IMR-90 (cell line): ENCODE measurements at regions not wholly inside any gene's neighbourhood (a gene's known extent, or its start where the extent isn't known, plus 50 kb on each side); places are given as distances from the start of the nearest gene placed in this dataset.

Source experiments
- ATAC-seq: fragments of 200-7000 bp; cut with Tn5 transposase; 2 replicates; pipeline ENCODE4 v1.9.1; 2020; ENCODE audit warnings: low read depth, mild to moderate bottlenecking, moderate library complexity
- BruUV-seq: library from RNA; stranded (reverse); fragments of 400-500 nt; replicated peaks from 2 replicates; lab custom pipeline; 2021; lab: Mats Ljungman, UMichigan
- CTCF ChIA-PET: fragments of 300-600 bp; formaldehyde crosslinking; extraction: SDS; loops from one replicate; lab custom pipeline; 2021; ENCODE audit warnings: antibody characterized with exemption; lab: Yijun Ruan, JAX
- POLR2A ChIA-PET: fragments of 300-600 bp; sonication (Branson Sonifier 250); formaldehyde crosslinking; loops from one replicate; lab custom pipeline; 2022; ENCODE audit warnings: antibody characterized with exemption; ENCODE audit not compliant: unreplicated experiment; lab: Charles Lee
- DNase-seq: peaks from one replicate; pipeline ENCODE4 v3.0.0; 2013
- H2AFZ ChIP-seq: replicated peaks from 2 replicates; pipeline ENCODE3; 2013; ENCODE audit warnings: low read length, mild to moderate bottlenecking; ENCODE audit not compliant: poor library complexity
- H2AK5ac ChIP-seq: 2 replicates; pipeline ENCODE4 v1.6.1; 2013; ENCODE audit warnings: low read depth, low read length, inconsistent platforms
- H2AK9ac ChIP-seq: replicated peaks from 2 replicates; pipeline ENCODE3; 2013; ENCODE audit warnings: mild to moderate bottlenecking, low read depth, low read length, moderate library complexity; ENCODE audit not compliant: poor library complexity
- H2BK120ac ChIP-seq: 2 replicates; pipeline ENCODE4 v1.6.1; 2013; ENCODE audit warnings: low read depth, low read length, inconsistent platforms
- H2BK15ac ChIP-seq: 3 replicates; pipeline ENCODE4 v1.6.1; 2013; ENCODE audit warnings: low read depth, low read length, inconsistent platforms
- H2BK20ac ChIP-seq: 2 replicates; pipeline ENCODE4 v1.6.1; 2013; ENCODE audit warnings: low read depth, mild to moderate bottlenecking, inconsistent platforms, low read length, moderate library complexity
- H2BK5ac ChIP-seq: 2 replicates; pipeline ENCODE4 v1.6.1; 2013; ENCODE audit warnings: mild to moderate bottlenecking, low read depth, low read length, inconsistent platforms; ENCODE audit not compliant: poor library complexity, severe bottlenecking
- H3K14ac ChIP-seq: replicated peaks from 2 replicates; pipeline ENCODE4 v1.6.1; 2013; ENCODE audit warnings: low read depth, low read length, inconsistent platforms
- H3K18ac ChIP-seq: 2 replicates; pipeline ENCODE4 v1.6.1; 2013; ENCODE audit warnings: low read depth, low read length, control low read depth
- H3K23ac ChIP-seq: 2 replicates; pipeline ENCODE4 v1.6.1; 2013; ENCODE audit warnings: low read depth, low read length, inconsistent platforms
- H3K27ac ChIP-seq: 2 replicates; pipeline ENCODE4 v1.5.1; 2013; ENCODE audit warnings: mild to moderate bottlenecking, control low read depth, low read length; ENCODE audit not compliant: insufficient read depth
- H3K27me3 ChIP-seq: 2 replicates; pipeline ENCODE4 v1.6.1; 2013; ENCODE audit warnings: low read length; ENCODE audit not compliant: control insufficient read depth, insufficient read depth
- H3K36me3 ChIP-seq: 2 replicates; pipeline ENCODE4 v1.6.1; 2013; ENCODE audit warnings: low read length, mixed read lengths; ENCODE audit not compliant: control insufficient read depth, insufficient read depth
- H3K4ac ChIP-seq: 2 replicates; pipeline ENCODE4 v1.6.1; 2013; ENCODE audit warnings: low read depth, low read length, inconsistent platforms
- H3K4me1 ChIP-seq: 2 replicates; pipeline ENCODE4 v1.6.1; 2013; ENCODE audit warnings: low read length, mixed read lengths; ENCODE audit not compliant: control insufficient read depth, insufficient read depth
- H3K4me2 ChIP-seq: 2 replicates; pipeline ENCODE4 v1.6.1; 2013; ENCODE audit warnings: low read depth, mild to moderate bottlenecking, control low read depth, low read length, moderate library complexity
- H3K4me3 ChIP-seq: 2 replicates; pipeline ENCODE4 v1.5.1; 2013; ENCODE audit warnings: low read depth, mild to moderate bottlenecking, control low read depth, low read length, moderate library complexity; ENCODE audit not compliant: insufficient read depth
- H3K56ac ChIP-seq: 2 replicates; pipeline ENCODE4 v1.6.1; 2013; ENCODE audit warnings: low read length, inconsistent platforms; ENCODE audit not compliant: insufficient read depth; ENCODE audit errors: extremely low read depth
- H3K79me1 ChIP-seq, 2 experiments: 2 replicates each; pipeline ENCODE4 v1.6.1; 2013; ENCODE audit warnings: low read length in 2 of 2, inconsistent platforms in 1 of 2, low read depth in 1 of 2
- H3K9ac ChIP-seq: 2 replicates; pipeline ENCODE4 v1.6.1; 2013; ENCODE audit warnings: low read depth, low read length, control low read depth
- H3K9me1 ChIP-seq: 2 replicates; pipeline ENCODE4 v1.6.1; 2013; ENCODE audit warnings: low read length, inconsistent platforms; ENCODE audit not compliant: insufficient read depth
- H3K9me3 ChIP-seq: 2 replicates; pipeline ENCODE4 v1.6.1; 2013; ENCODE audit warnings: low read length; ENCODE audit not compliant: control insufficient read depth, insufficient read depth
- H4K20me1 ChIP-seq: 2 replicates; pipeline ENCODE4 v1.6.1; 2013; ENCODE audit warnings: low read length, inconsistent platforms; ENCODE audit not compliant: insufficient read depth
- H4K5ac ChIP-seq: 2 replicates; pipeline ENCODE4 v1.6.1; 2013; ENCODE audit warnings: mild to moderate bottlenecking, low read depth, low read length, control low read depth
- H4K8ac ChIP-seq, 2 experiments: 2 replicates each; pipeline ENCODE4 v1.6.1; 2013; ENCODE audit warnings: low read depth in 2 of 2, low read length in 2 of 2, control low read depth in 1 of 2, inconsistent platforms in 1 of 2
- H4K91ac ChIP-seq: 2 replicates; pipeline ENCODE4 v1.6.1; 2013; ENCODE audit warnings: low read depth, low read length, inconsistent platforms; ENCODE audit not compliant: insufficient read depth
- BHLHE40 ChIP-seq: fragments of 150-350 bp; IDR thresholded peaks from 2 replicates; pipeline ENCODE4 v1.6.1; 2016; ENCODE audit warnings: mild to moderate bottlenecking, low read depth, low read length
- CEBPB ChIP-seq: IDR thresholded peaks from 2 replicates; pipeline ENCODE4 v1.6.1; 2012; ENCODE audit warnings: low read depth, low read length, improper control_type of control experiment
- CHD1 ChIP-seq: IDR thresholded peaks from 2 replicates; pipeline ENCODE4 v1.6.1; 2012; ENCODE audit warnings: low read depth, low read length, improper control_type of control experiment
- ELK1 ChIP-seq: fragments of 150-350 bp; IDR thresholded peaks from 2 replicates; pipeline ENCODE4 v1.6.1; 2016; ENCODE audit warnings: low read depth, mild to moderate bottlenecking, low read length, moderate library complexity, borderline replicate concordance
- FOS ChIP-seq: fragments of 150-350 bp; IDR thresholded peaks from 2 replicates; pipeline ENCODE4 v1.6.1; 2016; ENCODE audit warnings: low read depth, low read length
- MAFK ChIP-seq: IDR thresholded peaks from 2 replicates; pipeline ENCODE4 v1.6.1; 2012; ENCODE audit warnings: low read depth, low read length, improper control_type of control experiment
- MAZ ChIP-seq: IDR thresholded peaks from 2 replicates; pipeline ENCODE4 v1.6.1; 2012; ENCODE audit warnings: low read depth, mild to moderate bottlenecking, low read length, improper control_type of control experiment, moderate library complexity, borderline replicate concordance
- MXI1 ChIP-seq: IDR thresholded peaks from 2 replicates; pipeline ENCODE4 v1.6.1; 2012; ENCODE audit warnings: low read depth, mild to moderate bottlenecking, low read length, moderate library complexity, borderline replicate concordance
- NFE2L2 ChIP-seq: fragments of 150-350 bp; IDR thresholded peaks from 2 replicates; pipeline ENCODE4 v1.6.1; 2016; ENCODE audit warnings: low read depth, mild to moderate bottlenecking, low read length
- RAD21 ChIP-seq: IDR thresholded peaks from 2 replicates; pipeline ENCODE4 v1.6.1; 2012; ENCODE audit warnings: low read length, improper control_type of control experiment
- RCOR1 ChIP-seq: IDR thresholded peaks from 2 replicates; pipeline ENCODE4 v1.6.1; 2012; ENCODE audit warnings: mild to moderate bottlenecking, low read length, improper control_type of control experiment; ENCODE audit not compliant: insufficient replicate concordance
- SMC3 ChIP-seq: fragments of 150-350 bp; IDR thresholded peaks from 2 replicates; pipeline ENCODE4 v1.6.1; 2016; ENCODE audit warnings: low read depth, mild to moderate bottlenecking, antibody characterized with exemption, low read length, moderate library complexity
- USF2 ChIP-seq: fragments of 150-350 bp; IDR thresholded peaks from 2 replicates; pipeline ENCODE4 v1.6.1; 2017; ENCODE audit warnings: mild to moderate bottlenecking, antibody characterized with exemption, low read length, low read depth
- WGBS, 2 experiments: methylation state at CpG; one replicate each; pipeline versions ENCODE4 v1.1.5 to v1.1.7; 2013; ENCODE audit warnings: missing lambda C conversion rate in 2 of 2; ENCODE audit not compliant: insufficient read length in 1 of 2; ENCODE audit errors: extremely low coverage in 2 of 2; 5-methylcytosine and 5-hydroxymethylcytosine counted together
- dilution Hi-C: fragments of 300-500 bp; cut with HindIII; formaldehyde crosslinking; loops from one replicate; pipeline ENCODE4 v1.14.3; 2018; ENCODE audit warnings: low sequenced_read_pairs; ENCODE audit not compliant: unreplicated experiment
- in situ Hi-C: fragments of 300-500 bp; cut with MboI; formaldehyde crosslinking; loops from 3 replicates; pipeline ENCODE4 v1.14.3; 2019; ENCODE audit warnings: low sequenced_read_pairs, inconsistent platforms, mixed read lengths
- intact Hi-C: fragments of 100-400 bp; cut with micrococcal nuclease; formaldehyde crosslinking; loops from 2 replicates; pipeline ENCODE4 v1.10.0; 2022
- TF ChIP-seq, protein P1 (sequence below): conservative IDR thresholded peaks from 2 replicates; pipeline ENCODE4 v1.5.1; 2012; ENCODE audit warnings: mild to moderate bottlenecking, low read depth, low read length, improper control_type of control experiment

DNA sequence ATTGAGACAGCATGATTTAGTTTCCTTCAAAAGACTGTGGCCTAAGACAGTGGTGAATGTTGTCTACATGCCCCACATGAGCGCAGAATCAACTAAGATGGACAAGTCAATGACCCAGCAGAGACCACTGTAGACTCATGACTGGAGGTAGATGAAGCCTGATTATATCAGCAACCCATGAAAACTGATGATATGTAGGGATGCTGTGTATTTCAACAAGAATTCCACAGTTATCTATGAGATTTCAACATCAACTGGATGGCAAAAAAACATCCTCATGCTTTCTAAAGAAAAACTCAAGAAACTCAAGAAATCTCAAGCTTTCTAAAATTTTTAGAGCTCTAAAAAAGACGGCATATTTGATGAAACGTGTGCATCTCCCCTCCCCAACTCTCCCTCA, 413.9 kb upstream of the LYPLAL1 start:
- TF ChIP-seq MXI1 (no peak), CHD1 (no peak), USF2 (no peak), MAZ (no peak), RAD21 (no peak), BHLHE40 (no peak), ELK1 (no peak), SMC3 (no peak), RCOR1 (no peak), MAFK (no peak), NFE2L2 (no peak), FOS (no peak), CEBPB (no peak)
- TF ChIP-seq, protein P1, sequence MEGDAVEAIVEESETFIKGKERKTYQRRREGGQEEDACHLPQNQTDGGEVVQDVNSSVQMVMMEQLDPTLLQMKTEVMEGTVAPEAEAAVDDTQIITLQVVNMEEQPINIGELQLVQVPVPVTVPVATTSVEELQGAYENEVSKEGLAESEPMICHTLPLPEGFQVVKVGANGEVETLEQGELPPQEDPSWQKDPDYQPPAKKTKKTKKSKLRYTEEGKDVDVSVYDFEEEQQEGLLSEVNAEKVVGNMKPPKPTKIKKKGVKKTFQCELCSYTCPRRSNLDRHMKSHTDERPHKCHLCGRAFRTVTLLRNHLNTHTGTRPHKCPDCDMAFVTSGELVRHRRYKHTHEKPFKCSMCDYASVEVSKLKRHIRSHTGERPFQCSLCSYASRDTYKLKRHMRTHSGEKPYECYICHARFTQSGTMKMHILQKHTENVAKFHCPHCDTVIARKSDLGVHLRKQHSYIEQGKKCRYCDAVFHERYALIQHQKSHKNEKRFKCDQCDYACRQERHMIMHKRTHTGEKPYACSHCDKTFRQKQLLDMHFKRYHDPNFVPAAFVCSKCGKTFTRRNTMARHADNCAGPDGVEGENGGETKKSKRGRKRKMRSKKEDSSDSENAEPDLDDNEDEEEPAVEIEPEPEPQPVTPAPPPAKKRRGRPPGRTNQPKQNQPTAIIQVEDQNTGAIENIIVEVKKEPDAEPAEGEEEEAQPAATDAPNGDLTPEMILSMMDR = no peak
- no peak overlapping the region for H3K4me2 ChIP-seq
- H3K4ac ChIP-seq = peak overlapping the region; percentile 20; the same call in 1 of the 2 replicates
- H2AK9ac ChIP-seq = no peak overlapping the region
- H2AK5ac ChIP-seq = peak overlapping the region; percentile 23; the same call in 1 of the 2 replicates
- peak overlapping the region; percentile 32 for H2BK120ac ChIP-seq
- H3K27ac ChIP-seq = peak overlapping the region; percentile 29; the same call in 1 of the 2 replicates
- peak overlapping the region; percentile 94 for H3K18ac ChIP-seq
- H3K4me1 ChIP-seq = peaks cover 6% of the 10 kb centered on the region
- H2BK15ac ChIP-seq = peak overlapping the region; percentile 63; the same call in 1 of the 3 replicates
- WGBS, 2 experiments = no CpG with 5 or more reads among the region's 3 CpGs
- no peak for DNase-seq
- POLR2A ChIA-PET = no interaction called here
- H2BK5ac ChIP-seq = peak overlapping the region; percentile 47
- H3K14ac ChIP-seq = 0 out of 2 replicates have a peak overlapping the region, but pooled peaks have one; percentile 20
- H3K56ac ChIP-seq = no peak overlapping the region
- H3K4me3 ChIP-seq = no peak overlapping the region
- H4K91ac ChIP-seq = peak overlapping the region; percentile 55; the same call in 1 of the 2 replicates
- in situ Hi-C loops (no loop called here), dilution Hi-C loops (no loop called here), intact Hi-C loops (loop anchor here (2.0 kb wide), 1 partner anchor 73 kb away; no protein-coding TSS in a partner anchor)
- no peak for ATAC-seq
- no peaks in the 10 kb centered on the region for H3K36me3 ChIP-seq
- H2AFZ ChIP-seq = no peak overlapping the region
- peaks cover 2% of the 10 kb centered on the region; the same call in 1 of the 2 replicates for H3K9me3 ChIP-seq
- H3K9ac ChIP-seq = no peak overlapping the region
- peak overlapping the region; percentile 17 to 45; a peak in 3 of 4 replicates for H4K8ac ChIP-seq
- BruUV-seq = no TSS peak
- no peaks in the 10 kb centered on the region for H3K79me1 ChIP-seq
- no peaks in the 10 kb centered on the region for H3K27me3 ChIP-seq
- CTCF ChIA-PET = no interaction called here
- H4K5ac ChIP-seq = peak overlapping the region; percentile 77
- peak overlapping the region; percentile 24; the same call in 1 of the 2 replicates for H3K23ac ChIP-seq
- no peaks in the 10 kb centered on the region for H4K20me1 ChIP-seq
- H3K9me1 ChIP-seq = no peaks in the 10 kb centered on the region
- peak overlapping the region; percentile 29; the same call in 1 of the 2 replicates for H2BK20ac ChIP-seq
